ENCODE measurements at regions not wholly inside any gene's neighbourhood (a gene's known extent, or its start where the extent isn't known, plus 50 kb on each side); places are given as distances from the start of the nearest gene placed in this dataset.
A peak's percentile ranks its signal among the peaks of the same experiment; 100 is the strongest.
"Not testable (repeated sequence)": the region's sequence is repeated elsewhere in the genome, so short reads cannot be mapped to it uniquely, and the experiment has no call there.

DNA sequence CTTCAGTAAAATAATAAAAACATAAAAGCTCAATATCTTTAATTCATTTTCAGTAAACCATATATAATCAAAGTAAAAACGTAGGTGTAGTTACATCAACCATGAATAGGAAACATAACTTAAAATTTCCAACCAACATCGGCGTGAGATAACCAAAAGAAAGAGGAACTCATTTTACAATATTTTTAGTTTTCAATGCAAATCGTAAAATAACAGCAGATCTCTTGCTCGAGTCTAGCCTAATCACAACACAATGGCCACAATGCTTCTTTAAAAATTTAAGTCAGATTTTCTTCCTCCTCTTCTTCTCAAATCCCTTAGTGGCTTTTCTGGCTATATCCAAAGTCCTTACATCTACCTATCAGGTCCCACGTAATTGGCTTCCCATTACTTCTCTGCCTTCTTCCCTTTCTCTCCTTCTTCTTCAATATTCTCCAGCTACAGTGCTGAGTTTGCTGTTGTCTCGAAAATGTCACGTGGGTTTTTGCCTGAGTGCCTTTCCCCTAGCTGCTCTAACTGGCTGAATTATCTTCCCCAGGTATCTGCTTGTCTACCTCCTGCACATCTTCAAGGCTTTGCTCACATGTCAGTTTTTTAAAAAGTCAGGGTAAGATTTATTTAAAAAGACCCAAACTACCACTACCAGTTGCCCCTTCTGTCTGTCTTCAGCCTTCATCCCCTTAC is 90.9 kb upstream of the BANK1 start:
- no peaks in the 10 kb centered on the region for H3K9me3 ChIP-seq (ENCODE audit: severe bottlenecking)
- no peak overlapping the region for H3K27ac ChIP-seq (ENCODE audit: poor library complexity, severe bottlenecking)
- no peaks in the 10 kb centered on the region for H3K4me1 ChIP-seq (ENCODE audit: insufficient read depth, poor library complexity, severe bottlenecking)
- no peaks in the 10 kb centered on the region for H3K27me3 ChIP-seq (ENCODE audit: insufficient read depth, poor library complexity, severe bottlenecking)
- TF ChIP-seq, protein P1, sequence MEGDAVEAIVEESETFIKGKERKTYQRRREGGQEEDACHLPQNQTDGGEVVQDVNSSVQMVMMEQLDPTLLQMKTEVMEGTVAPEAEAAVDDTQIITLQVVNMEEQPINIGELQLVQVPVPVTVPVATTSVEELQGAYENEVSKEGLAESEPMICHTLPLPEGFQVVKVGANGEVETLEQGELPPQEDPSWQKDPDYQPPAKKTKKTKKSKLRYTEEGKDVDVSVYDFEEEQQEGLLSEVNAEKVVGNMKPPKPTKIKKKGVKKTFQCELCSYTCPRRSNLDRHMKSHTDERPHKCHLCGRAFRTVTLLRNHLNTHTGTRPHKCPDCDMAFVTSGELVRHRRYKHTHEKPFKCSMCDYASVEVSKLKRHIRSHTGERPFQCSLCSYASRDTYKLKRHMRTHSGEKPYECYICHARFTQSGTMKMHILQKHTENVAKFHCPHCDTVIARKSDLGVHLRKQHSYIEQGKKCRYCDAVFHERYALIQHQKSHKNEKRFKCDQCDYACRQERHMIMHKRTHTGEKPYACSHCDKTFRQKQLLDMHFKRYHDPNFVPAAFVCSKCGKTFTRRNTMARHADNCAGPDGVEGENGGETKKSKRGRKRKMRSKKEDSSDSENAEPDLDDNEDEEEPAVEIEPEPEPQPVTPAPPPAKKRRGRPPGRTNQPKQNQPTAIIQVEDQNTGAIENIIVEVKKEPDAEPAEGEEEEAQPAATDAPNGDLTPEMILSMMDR (IDR thresholded peaks at IDR 0.05; ENCODE audit: poor library complexity, severe bottlenecking): no peak
- ATAC-seq (ENCODE audit: low read depth) (no peak), DNase-seq (ENCODE audit: low spot score) (no peak)
- no peaks in the 10 kb centered on the region for H3K36me3 ChIP-seq (ENCODE audit: low read depth)
- H3K4me3 ChIP-seq (ENCODE audit: severe bottlenecking): no peak overlapping the region

DNA sequence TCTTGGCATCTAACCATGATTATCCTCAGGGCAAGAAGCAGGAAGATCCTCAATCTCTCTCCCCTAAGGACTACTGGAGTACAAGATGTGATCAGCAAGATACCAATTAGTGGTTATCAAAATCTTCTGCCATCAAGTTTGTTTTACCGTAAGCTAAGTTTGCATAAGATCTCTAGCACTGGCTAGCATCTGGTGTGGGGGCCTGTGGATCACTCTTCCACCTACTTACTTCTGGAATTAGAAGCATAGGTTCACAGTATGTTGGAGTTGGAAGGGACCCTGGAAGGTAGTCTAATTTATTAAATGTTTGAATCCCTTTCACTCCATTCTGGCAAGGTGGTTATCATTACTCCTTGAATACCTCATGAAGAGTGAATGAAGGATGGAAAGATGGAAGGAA is 93.3 kb upstream of the BANK1 start:
- Histone ChIP-seq H3K9me3 (ENCODE audit: severe bottlenecking) (no peaks in the 10 kb centered on the region), H3K27ac (ENCODE audit: poor library complexity, severe bottlenecking) (no peak overlapping the region), H3K4me1 (ENCODE audit: insufficient read depth, poor library complexity, severe bottlenecking) (peaks cover 8% of the 10 kb centered on the region), H3K4me3 (ENCODE audit: severe bottlenecking) (no peak overlapping the region), H3K36me3 (ENCODE audit: low read depth) (no peaks in the 10 kb centered on the region), H3K27me3 (ENCODE audit: insufficient read depth, poor library complexity, severe bottlenecking) (no peaks in the 10 kb centered on the region)
- no peak for ATAC-seq (ENCODE audit: low read depth)
- DNase-seq (ENCODE audit: low spot score): no peak
- TF ChIP-seq, protein P1 (IDR thresholded peaks at IDR 0.05; ENCODE audit: poor library complexity, severe bottlenecking): no peak

DNA sequence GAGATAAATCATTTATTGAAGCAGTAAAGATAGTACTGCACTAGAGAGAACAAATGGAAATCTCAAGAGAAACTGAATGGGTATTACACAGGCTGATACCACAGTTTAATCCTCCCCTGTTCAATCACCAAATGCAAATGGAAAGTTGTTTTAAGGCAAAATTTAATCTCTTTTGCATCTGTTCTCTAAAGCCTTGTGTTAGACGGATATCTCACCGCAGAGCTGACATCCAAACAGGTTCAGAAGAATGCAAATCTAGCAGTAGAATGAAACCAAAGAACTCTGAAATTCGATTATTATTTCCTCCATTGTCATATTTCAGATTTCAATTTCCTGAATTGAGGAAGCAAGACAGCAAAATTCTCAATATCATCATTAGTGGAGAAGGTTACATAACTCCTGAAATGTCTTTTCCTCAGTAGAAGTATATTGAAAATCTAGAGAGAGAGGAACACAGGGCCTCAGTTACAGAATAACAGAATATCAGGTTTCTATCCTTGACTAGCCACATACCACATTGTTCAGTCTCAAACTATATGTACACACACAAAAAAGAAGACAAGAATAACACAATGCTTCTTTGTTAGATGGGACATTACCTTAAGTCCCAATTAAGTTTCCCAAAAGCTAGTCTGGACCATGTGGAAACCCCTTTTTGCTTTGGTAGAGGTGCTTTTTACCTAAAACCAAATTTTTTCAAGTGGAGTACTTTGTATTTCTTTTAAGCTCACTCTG is 94.1 kb upstream of the BANK1 start:
- H3K4me3 ChIP-seq (ENCODE audit: severe bottlenecking): no peak overlapping the region
- no peaks in the 10 kb centered on the region for H3K9me3 ChIP-seq (ENCODE audit: severe bottlenecking)
- no peaks in the 10 kb centered on the region for H3K27me3 ChIP-seq (ENCODE audit: insufficient read depth, poor library complexity, severe bottlenecking)
- TF ChIP-seq, protein P1 (IDR thresholded peaks at IDR 0.05; ENCODE audit: poor library complexity, severe bottlenecking): no peak
- no peak for DNase-seq (ENCODE audit: low spot score)
- no peaks in the 10 kb centered on the region for H3K36me3 ChIP-seq (ENCODE audit: low read depth)
- H3K27ac ChIP-seq (ENCODE audit: poor library complexity, severe bottlenecking): no peak overlapping the region
- H3K4me1 ChIP-seq (ENCODE audit: insufficient read depth, poor library complexity, severe bottlenecking): peaks cover 8% of the 10 kb centered on the region
- no peak for ATAC-seq (ENCODE audit: low read depth)

DNA sequence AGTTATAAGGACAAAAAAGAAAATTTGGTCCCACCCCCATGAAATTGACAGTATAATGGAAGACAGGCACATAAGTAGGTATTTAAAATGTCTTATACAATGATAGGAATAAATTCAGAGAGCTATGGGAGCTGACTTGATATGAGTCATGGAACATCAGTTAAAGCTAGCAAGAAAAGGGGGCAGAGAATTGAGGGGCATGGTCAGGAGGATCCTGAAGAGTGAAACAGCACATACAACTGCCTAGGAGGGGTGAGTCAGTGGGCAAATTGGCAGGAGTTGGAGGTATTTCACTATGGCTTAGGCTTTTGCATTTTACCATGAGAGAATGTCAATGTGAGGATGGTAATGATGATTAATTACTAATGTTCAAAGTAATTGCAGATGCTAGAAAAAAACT is 95.4 kb upstream of the BANK1 start:
- ATAC-seq (ENCODE audit: low read depth) (peak; percentile 50; the same call in 1 of the 3 replicates), DNase-seq (ENCODE audit: low spot score) (no peak)
- TF ChIP-seq, protein P1 (IDR thresholded peaks at IDR 0.05; ENCODE audit: poor library complexity, severe bottlenecking): no peak
- Histone ChIP-seq H3K36me3 (ENCODE audit: low read depth) (no peaks in the 10 kb centered on the region), H3K9me3 (ENCODE audit: severe bottlenecking) (no peaks in the 10 kb centered on the region), H3K4me3 (ENCODE audit: severe bottlenecking) (no peak overlapping the region), H3K4me1 (ENCODE audit: insufficient read depth, poor library complexity, severe bottlenecking) (peaks cover 8% of the 10 kb centered on the region), H3K27me3 (ENCODE audit: insufficient read depth, poor library complexity, severe bottlenecking) (no peaks in the 10 kb centered on the region), H3K27ac (ENCODE audit: poor library complexity, severe bottlenecking) (no peak overlapping the region)

DNA sequence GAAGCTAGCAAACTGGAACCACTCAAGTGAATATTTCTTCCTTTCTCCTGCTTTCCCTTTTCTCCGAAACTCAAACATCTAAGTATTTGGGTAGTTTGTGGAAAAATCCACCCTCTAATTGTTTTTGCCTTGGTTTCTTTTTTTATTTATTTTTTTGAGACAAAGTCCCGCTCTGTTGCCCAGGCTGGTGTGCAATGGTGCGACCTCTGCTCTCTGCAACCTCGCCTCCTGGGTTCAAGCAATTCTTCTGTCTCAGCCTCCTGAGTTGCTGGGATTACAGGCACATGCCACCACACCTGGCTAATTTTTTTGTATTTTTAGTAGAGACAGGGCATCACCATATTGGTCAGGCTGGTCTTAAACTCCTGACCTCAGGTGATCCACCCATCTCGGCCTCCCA is 96.1 kb upstream of the BANK1 start:
- not testable (repeated sequence) for H3K4me1 ChIP-seq (ENCODE audit: insufficient read depth, poor library complexity, severe bottlenecking); ATAC-seq (ENCODE audit: low read depth); H3K27me3 ChIP-seq (ENCODE audit: insufficient read depth, poor library complexity, severe bottlenecking); DNase-seq (ENCODE audit: low spot score); H3K9me3 ChIP-seq (ENCODE audit: severe bottlenecking); H3K36me3 ChIP-seq (ENCODE audit: low read depth); H3K4me3 ChIP-seq (ENCODE audit: severe bottlenecking); H3K27ac ChIP-seq (ENCODE audit: poor library complexity, severe bottlenecking)
